ENCODE measurements at regions not wholly inside any gene's neighbourhood (a gene's known extent, or its start where the extent isn't known, plus 50 kb on each side); places are given as distances from the start of the nearest gene placed in this dataset.

- DNase-seq: no peak
Measured at GRCh38 chr17:33484559-33484958, 191.5 kb upstream of the ASIC2 start.

- DNase-seq: no peak
Measured at GRCh38 chr17:33486135-33486885, 193.2 kb upstream of the ASIC2 start.

GRCh38 chr17:33487187-33487879, 194.2 kb upstream of the ASIC2 start:
- no peak for DNase-seq

- no peak for DNase-seq
Measured at GRCh38 chr17:33491871-33492481, 198.9 kb upstream of the ASIC2 start.

- DNase-seq: peak; percentile 48
Measured at GRCh38 chr17:33492731-33493265, 199.7 kb upstream of the ASIC2 start.

GRCh38 chr17:33493566-33493965, 200.5 kb upstream of the ASIC2 start:
- DNase-seq: no peak

GRCh38 chr17:33494151-33494550, 201.1 kb upstream of the ASIC2 start:
- no peak for DNase-seq

- no peak for DNase-seq
Measured at GRCh38 chr17:33497623-33498022, 204.5 kb upstream of the ASIC2 start.

GRCh38 chr17:33498069-33498468, 205.0 kb upstream of the ASIC2 start:
- DNase-seq: no peak

GRCh38 chr17:33499040-33499439, 205.9 kb upstream of the ASIC2 start:
- DNase-seq: no peak

- DNase-seq: no peak
Measured at GRCh38 chr17:33500151-33500550, 207.1 kb upstream of the ASIC2 start.

GRCh38 chr17:33501185-33501584, 208.1 kb upstream of the ASIC2 start:
- DNase-seq: no peak

- no peak for DNase-seq
Measured at GRCh38 chr17:33504571-33504970, 211.5 kb upstream of the ASIC2 start.

- DNase-seq: no peak
Measured at GRCh38 chr17:33506889-33507650, 214.0 kb upstream of the ASIC2 start.

GRCh38 chr17:33508215-33508614, 215.1 kb upstream of the ASIC2 start:
- no peak for DNase-seq

- no peak for DNase-seq
Measured at GRCh38 chr17:33509331-33509730, 216.2 kb upstream of the ASIC2 start.

GRCh38 chr17:33511670-33512069, 218.6 kb upstream of the ASIC2 start:
- DNase-seq: no peak

- DNase-seq: no peak
Measured at GRCh38 chr17:33512113-33512512, 219.0 kb upstream of the ASIC2 start.

GRCh38 chr17:33513769-33514168, 220.7 kb upstream of the ASIC2 start:
- DNase-seq: no peak

- no peak for DNase-seq
Measured at GRCh38 chr17:33514369-33514768, 221.3 kb upstream of the ASIC2 start.

GRCh38 chr17:33515974-33516373, 222.9 kb upstream of the ASIC2 start:
- no peak for DNase-seq

- no peak for DNase-seq
Measured at GRCh38 chr17:33516645-33517044, 223.6 kb upstream of the ASIC2 start.

GRCh38 chr17:33517746-33518145, 224.7 kb upstream of the ASIC2 start:
- DNase-seq: no peak

All from DMS79 (cell line).